ENCODE measurements at regions not wholly inside any gene's neighbourhood (a gene's known extent, or its start where the extent isn't known, plus 50 kb on each side); places are given as distances from the start of the nearest gene placed in this dataset.

DNA sequence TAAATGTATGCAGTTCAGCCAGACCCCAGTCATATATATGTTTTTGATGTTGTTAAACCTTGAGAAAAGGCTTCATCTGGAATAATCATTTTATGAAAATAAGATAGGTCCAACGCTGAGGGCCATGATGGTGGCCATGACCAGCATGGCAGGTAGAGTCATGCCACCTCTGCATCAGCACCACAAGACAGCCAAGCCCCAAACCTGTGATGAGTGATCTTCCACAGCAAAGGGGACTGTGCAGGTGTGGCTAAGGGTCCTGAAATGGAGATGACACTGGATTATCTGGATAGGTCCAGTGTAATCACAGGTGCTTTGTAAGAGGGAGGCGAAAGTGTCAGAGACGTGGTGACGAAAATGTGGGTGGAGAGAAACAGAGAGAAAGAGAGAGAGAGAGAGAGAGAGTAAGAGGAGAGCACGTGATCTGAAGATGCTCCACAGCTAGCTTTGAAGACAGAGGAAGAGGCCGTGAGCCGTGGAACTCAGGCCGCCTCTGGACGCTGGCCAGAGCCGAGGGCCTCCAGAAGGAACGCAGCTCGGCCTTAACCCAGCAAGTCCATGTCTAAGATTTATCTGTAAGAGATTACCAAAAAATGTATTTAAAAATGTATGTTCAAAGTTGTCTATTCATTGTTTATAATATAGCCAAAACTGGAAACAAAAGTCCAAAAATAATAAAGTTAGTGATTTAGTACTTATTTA, 304.4 kb upstream of the SHH start:
- no peak overlapping the region for H3K4me3 ChIP-seq (ENCODE audit: low read depth, low read length, poor library complexity, severe bottlenecking)
- no peak overlapping the region for H3K27ac ChIP-seq (ENCODE audit: low read depth, low read length, poor library complexity, severe bottlenecking)
- no peaks in the 10 kb centered on the region for H3K9me3 ChIP-seq (ENCODE audit: low read depth, low read length, poor library complexity, severe bottlenecking)
- no peaks in the 10 kb centered on the region for H3K36me3 ChIP-seq (ENCODE audit: insufficient read depth, low read length, poor library complexity, severe bottlenecking)
- TF ChIP-seq EZH2 (IDR thresholded peaks at IDR 0.05; ENCODE audit: borderline replicate concordance, low read depth, low read length, poor library complexity, severe bottlenecking) = no peak
- TF ChIP-seq, protein P1, sequence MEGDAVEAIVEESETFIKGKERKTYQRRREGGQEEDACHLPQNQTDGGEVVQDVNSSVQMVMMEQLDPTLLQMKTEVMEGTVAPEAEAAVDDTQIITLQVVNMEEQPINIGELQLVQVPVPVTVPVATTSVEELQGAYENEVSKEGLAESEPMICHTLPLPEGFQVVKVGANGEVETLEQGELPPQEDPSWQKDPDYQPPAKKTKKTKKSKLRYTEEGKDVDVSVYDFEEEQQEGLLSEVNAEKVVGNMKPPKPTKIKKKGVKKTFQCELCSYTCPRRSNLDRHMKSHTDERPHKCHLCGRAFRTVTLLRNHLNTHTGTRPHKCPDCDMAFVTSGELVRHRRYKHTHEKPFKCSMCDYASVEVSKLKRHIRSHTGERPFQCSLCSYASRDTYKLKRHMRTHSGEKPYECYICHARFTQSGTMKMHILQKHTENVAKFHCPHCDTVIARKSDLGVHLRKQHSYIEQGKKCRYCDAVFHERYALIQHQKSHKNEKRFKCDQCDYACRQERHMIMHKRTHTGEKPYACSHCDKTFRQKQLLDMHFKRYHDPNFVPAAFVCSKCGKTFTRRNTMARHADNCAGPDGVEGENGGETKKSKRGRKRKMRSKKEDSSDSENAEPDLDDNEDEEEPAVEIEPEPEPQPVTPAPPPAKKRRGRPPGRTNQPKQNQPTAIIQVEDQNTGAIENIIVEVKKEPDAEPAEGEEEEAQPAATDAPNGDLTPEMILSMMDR (conservative IDR thresholded peaks at IDR 0.05; ENCODE audit: low read depth, low read length) = no peak
- POLR2A ChIA-PET (ENCODE audit: low non-redundant PET) = no interaction called here
- DNase-seq (ENCODE audit: low spot score) = no peak
- BruUV-seq (replicated peaks) = no TSS peak
- intact Hi-C loops (cut with micrococcal nuclease; ENCODE audit: unreplicated experiment) = no loop called here
- CTCF ChIA-PET = no interaction called here
- peaks cover 48% of the 10 kb centered on the region for H3K27me3 ChIP-seq (replicated peaks; ENCODE audit: insufficient read depth, low read depth, low read length, poor library complexity)
- no peaks in the 10 kb centered on the region for H3K4me1 ChIP-seq (ENCODE audit: insufficient read depth, low read length, poor library complexity, severe bottlenecking)

GRCh38 chr7:156115582-156115981, 303.3 kb upstream of the SHH start:
- CTCF ChIA-PET = no interaction called here
- Histone ChIP-seq H3K27me3 (replicated peaks; ENCODE audit: insufficient read depth, low read depth, low read length, poor library complexity) (peaks cover 54% of the 10 kb centered on the region), H3K9me3 (ENCODE audit: low read depth, low read length, poor library complexity, severe bottlenecking) (no peaks in the 10 kb centered on the region), H3K27ac (ENCODE audit: low read depth, low read length, poor library complexity, severe bottlenecking) (no peak overlapping the region), H3K36me3 (ENCODE audit: insufficient read depth, low read length, poor library complexity, severe bottlenecking) (no peaks in the 10 kb centered on the region), H3K4me3 (ENCODE audit: low read depth, low read length, poor library complexity, severe bottlenecking) (no peak overlapping the region), H3K4me1 (ENCODE audit: insufficient read depth, low read length, poor library complexity, severe bottlenecking) (no peaks in the 10 kb centered on the region)
- POLR2A ChIA-PET (ENCODE audit: low non-redundant PET) = no interaction called here
- intact Hi-C loops (cut with micrococcal nuclease; ENCODE audit: unreplicated experiment) = no loop called here
- no TSS peak for BruUV-seq (replicated peaks)
- no peak for DNase-seq (ENCODE audit: low spot score)
- TF ChIP-seq EZH2 (IDR thresholded peaks at IDR 0.05; ENCODE audit: borderline replicate concordance, low read depth, low read length, poor library complexity, severe bottlenecking) = no peak
- TF ChIP-seq, protein P1 (conservative IDR thresholded peaks at IDR 0.05; ENCODE audit: low read depth, low read length) = no peak

GRCh38 chr7:156113731-156114130, 301.5 kb upstream of the SHH start:
- no peak for DNase-seq (ENCODE audit: low spot score)
- ChIA-PET POLR2A (ENCODE audit: low non-redundant PET) (no interaction called here), CTCF (no interaction called here)
- BruUV-seq (replicated peaks) = no TSS peak
- H3K36me3 ChIP-seq (ENCODE audit: insufficient read depth, low read length, poor library complexity, severe bottlenecking) = no peaks in the 10 kb centered on the region
- H3K9me3 ChIP-seq (ENCODE audit: low read depth, low read length, poor library complexity, severe bottlenecking) = no peaks in the 10 kb centered on the region
- TF ChIP-seq EZH2 (IDR thresholded peaks at IDR 0.05; ENCODE audit: borderline replicate concordance, low read depth, low read length, poor library complexity, severe bottlenecking) = no peak
- TF ChIP-seq, protein P1 (conservative IDR thresholded peaks at IDR 0.05; ENCODE audit: low read depth, low read length) = no peak
- H3K4me3 ChIP-seq (ENCODE audit: low read depth, low read length, poor library complexity, severe bottlenecking) = no peak overlapping the region
- no peak overlapping the region for H3K27ac ChIP-seq (ENCODE audit: low read depth, low read length, poor library complexity, severe bottlenecking)
- H3K27me3 ChIP-seq (replicated peaks; ENCODE audit: insufficient read depth, low read depth, low read length, poor library complexity) = peaks cover 44% of the 10 kb centered on the region
- no peaks in the 10 kb centered on the region for H3K4me1 ChIP-seq (ENCODE audit: insufficient read depth, low read length, poor library complexity, severe bottlenecking)
- intact Hi-C loops (cut with micrococcal nuclease; ENCODE audit: unreplicated experiment) = no loop called here
